GM10248 (cell line): ENCODE measurements at regions not wholly inside any gene's neighbourhood (a gene's known extent, or its start where the extent isn't known, plus 50 kb on each side); places are given as distances from the start of the nearest gene placed in this dataset.

Experiments
- CTCF ChIA-PET: fragments of 300-600 bp; sonication (Branson Sonifier 250); formaldehyde crosslinking; extraction: SDS; loops from one replicate; lab custom pipeline; 2021; ENCODE audit warnings: antibody characterized with exemption; lab: Yijun Ruan, JAX
- POLR2A ChIA-PET: fragments of 350-650 bp; sonication (Branson Sonifier 250); formaldehyde crosslinking; extraction: SDS; loops from one replicate; lab custom pipeline; 2020; ENCODE audit warnings: antibody characterized with exemption; lab: Yijun Ruan, JAX
- DNase-seq: peaks from one replicate; pipeline ENCODE4 v3.0.0; 2012; ENCODE audit errors: extremely low spot score
- TF ChIP-seq, protein P1 (sequence below): IDR thresholded peaks from 2 replicates; pipeline ENCODE4 v1.5.1; 2012; ENCODE audit warnings: mild to moderate bottlenecking, low read depth; ENCODE audit errors: extremely low read depth, missing control alignments, control extremely low read depth

- TF ChIP-seq, protein P1, sequence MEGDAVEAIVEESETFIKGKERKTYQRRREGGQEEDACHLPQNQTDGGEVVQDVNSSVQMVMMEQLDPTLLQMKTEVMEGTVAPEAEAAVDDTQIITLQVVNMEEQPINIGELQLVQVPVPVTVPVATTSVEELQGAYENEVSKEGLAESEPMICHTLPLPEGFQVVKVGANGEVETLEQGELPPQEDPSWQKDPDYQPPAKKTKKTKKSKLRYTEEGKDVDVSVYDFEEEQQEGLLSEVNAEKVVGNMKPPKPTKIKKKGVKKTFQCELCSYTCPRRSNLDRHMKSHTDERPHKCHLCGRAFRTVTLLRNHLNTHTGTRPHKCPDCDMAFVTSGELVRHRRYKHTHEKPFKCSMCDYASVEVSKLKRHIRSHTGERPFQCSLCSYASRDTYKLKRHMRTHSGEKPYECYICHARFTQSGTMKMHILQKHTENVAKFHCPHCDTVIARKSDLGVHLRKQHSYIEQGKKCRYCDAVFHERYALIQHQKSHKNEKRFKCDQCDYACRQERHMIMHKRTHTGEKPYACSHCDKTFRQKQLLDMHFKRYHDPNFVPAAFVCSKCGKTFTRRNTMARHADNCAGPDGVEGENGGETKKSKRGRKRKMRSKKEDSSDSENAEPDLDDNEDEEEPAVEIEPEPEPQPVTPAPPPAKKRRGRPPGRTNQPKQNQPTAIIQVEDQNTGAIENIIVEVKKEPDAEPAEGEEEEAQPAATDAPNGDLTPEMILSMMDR, result no peak
- POLR2A ChIA-PET, result no interaction called here
- CTCF ChIA-PET, result interaction anchor here (1.3 to 2.9 kb wide), 2 partner anchors 9 to 20 kb away, joined by 4 to 21 read pairs; no protein-coding TSS in a partner anchor
- no peak for DNase-seq
Observed at GRCh38 chr2:96427169-96427568, 78.0 kb downstream of the NEURL3 start.

- TF ChIP-seq, protein P1, result no peak
- DNase-seq, result no peak
- ChIA-PET CTCF (interaction anchor here (1.4 to 5.9 kb wide), 2 partner anchors 14 to 17 kb away, joined by 3 to 26 read pairs; no protein-coding TSS in a partner anchor), POLR2A (no interaction called here)
Observed at GRCh38 chr2:96423828-96424227, 81.3 kb downstream of the NEURL3 start.
